Fibroblast of villous mesenchyme (primary cell): ENCODE measurements at regions not wholly inside any gene's neighbourhood (a gene's known extent, or its start where the extent isn't known, plus 50 kb on each side); places are given as distances from the start of the nearest gene placed in this dataset.

Experiments used
- DNase-seq: peaks from one replicate; pipeline ENCODE4 v3.0.0-alpha.2; 2010; ENCODE audit warnings: low read depth
- H3K4me3 ChIP-seq: 2 replicates; pipeline ENCODE4 v1.5.1; 2011; ENCODE audit warnings: low read depth, mild to moderate bottlenecking, low read length
- TF ChIP-seq, protein P1 (sequence below): IDR thresholded peaks from 2 replicates; pipeline ENCODE4 v1.5.1; 2012; ENCODE audit warnings: low read depth, mild to moderate bottlenecking, low read length; ENCODE audit not compliant: insufficient read depth

DNA sequence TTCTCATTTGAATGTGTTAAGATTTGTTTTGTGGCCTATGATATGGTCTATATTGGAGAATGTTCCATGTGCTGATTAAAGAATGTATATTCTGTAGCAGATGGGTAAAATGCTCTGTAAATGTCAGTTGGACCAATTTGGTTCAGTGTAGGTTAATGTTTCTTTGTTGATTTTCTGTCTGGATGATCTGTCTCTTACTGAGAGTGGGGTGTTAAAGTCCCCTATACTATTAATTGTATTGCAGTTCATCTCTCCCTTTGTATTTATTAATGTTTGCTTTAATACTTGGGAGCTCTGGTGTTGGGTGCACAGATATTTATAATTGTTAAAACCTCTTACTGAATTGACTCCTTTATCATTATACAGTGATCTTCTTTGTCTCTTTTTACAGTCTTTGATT is 584.5 kb downstream of the NUF2 start:
- no peak for DNase-seq
- TF ChIP-seq, protein P1, sequence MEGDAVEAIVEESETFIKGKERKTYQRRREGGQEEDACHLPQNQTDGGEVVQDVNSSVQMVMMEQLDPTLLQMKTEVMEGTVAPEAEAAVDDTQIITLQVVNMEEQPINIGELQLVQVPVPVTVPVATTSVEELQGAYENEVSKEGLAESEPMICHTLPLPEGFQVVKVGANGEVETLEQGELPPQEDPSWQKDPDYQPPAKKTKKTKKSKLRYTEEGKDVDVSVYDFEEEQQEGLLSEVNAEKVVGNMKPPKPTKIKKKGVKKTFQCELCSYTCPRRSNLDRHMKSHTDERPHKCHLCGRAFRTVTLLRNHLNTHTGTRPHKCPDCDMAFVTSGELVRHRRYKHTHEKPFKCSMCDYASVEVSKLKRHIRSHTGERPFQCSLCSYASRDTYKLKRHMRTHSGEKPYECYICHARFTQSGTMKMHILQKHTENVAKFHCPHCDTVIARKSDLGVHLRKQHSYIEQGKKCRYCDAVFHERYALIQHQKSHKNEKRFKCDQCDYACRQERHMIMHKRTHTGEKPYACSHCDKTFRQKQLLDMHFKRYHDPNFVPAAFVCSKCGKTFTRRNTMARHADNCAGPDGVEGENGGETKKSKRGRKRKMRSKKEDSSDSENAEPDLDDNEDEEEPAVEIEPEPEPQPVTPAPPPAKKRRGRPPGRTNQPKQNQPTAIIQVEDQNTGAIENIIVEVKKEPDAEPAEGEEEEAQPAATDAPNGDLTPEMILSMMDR, result no peak
- H3K4me3 ChIP-seq, result no peak overlapping the region

DNA sequence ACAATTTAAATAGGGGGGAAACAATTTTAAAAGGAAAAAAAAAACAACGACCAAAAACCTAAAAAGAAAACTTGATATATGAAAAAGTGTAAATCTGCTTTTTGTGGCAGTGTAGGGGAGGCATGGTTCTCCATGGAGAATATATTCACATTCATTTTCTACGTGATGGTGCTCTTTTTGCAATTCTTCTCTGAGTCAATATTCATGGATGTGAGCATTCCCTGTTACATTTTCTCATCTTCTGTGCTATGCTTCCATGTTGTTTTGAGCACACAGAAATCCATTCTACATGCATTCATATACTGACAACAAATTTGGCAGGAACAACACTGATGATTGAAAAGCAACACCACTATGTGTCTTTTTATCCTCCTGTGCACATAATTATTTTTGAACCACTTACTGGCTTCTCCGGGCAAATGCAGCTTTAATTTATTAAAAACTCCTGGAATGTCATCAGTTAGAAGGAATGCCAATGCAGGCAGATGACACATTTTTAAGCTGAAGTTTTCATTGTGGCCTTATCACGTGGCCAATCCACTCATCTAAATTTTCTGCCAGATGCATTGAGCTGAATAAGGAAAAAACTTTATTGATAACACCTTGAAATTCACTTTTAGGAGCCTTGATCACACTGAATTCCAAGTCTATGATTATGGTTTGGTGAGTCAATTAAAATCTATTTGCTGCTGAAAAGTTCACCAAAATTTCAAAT is 590.6 kb downstream of the NUF2 start:
- TF ChIP-seq, protein P1, result no peak
- no peak for DNase-seq
- H3K4me3 ChIP-seq, result no peak overlapping the region

DNA sequence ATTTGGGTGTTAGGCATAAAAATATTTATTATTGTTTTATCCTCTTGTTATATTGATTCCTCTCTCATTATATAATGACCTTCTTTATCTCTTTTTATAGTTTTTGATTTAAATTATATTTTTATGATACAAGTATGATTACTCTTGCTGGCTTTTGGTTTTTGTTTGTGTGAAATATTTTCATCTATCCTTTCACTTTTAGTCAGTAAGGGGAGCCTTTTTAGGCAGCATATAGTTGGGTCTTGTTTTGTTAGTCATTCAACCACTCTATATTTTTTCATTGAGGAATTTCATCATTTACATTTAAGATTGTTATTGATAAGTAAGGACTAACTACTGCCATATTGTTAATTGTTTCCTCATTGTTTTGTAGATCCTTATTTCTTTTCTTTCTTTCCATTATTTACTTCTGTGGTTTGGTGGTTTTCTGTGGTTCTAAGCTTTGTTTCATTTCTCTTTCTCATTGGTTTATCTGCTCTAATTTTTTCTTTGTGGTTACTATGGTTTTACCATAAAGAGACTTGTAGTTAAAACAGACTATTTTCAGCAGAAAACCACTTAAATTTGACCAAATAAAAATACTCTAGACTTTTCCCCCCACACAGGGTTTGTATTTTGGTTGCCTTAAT is 593.1 kb downstream of the NUF2 start:
- TF ChIP-seq, protein P1, result no peak
- no peak for DNase-seq
- no peak overlapping the region for H3K4me3 ChIP-seq

DNA sequence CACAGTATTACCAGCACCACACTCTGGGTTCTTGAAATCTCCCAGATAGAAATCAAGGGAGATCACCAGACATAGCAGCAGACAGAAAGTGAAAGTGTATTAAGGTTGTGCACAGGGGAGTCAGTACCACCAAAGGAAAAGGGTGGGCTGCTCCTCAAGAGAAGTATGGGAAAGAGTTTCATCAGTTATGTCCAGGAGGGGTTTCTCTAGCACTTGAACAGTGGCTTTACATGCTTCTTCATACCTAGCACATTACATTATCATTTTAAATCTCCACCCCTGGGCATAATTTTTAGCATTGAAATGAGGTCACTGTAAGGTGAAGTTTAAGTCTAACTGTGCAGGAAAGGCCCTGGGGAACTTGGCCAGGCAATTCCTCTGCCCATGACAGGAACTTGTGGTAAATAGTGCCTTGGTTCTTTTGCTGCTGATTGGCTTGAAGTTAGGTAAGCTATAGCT is 601.0 kb downstream of the NUF2 start:
- DNase-seq, result no peak
- TF ChIP-seq, protein P1, result no peak
- no peak overlapping the region for H3K4me3 ChIP-seq

DNA sequence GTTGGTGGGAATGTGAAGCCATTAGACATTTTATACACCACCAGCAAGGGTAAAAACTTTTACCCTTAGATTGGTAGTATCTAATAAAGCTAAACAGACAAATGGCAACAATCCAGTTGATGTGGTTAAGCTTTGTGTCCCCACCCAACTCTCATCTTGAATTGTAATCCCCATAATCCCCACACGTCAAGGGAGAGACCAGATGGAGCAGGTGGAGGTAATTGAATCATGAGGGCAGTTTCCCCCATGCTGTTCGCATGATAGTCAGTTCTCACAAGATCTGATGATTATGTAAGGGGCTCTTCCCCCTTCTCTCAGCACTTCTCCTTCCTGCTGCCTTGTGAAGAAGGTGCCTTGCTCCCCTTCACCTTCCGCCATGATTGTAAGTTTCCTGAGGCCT is 602.3 kb downstream of the NUF2 start:
- H3K4me3 ChIP-seq, result no peak overlapping the region
- no peak for DNase-seq
- TF ChIP-seq, protein P1, result no peak

DNA sequence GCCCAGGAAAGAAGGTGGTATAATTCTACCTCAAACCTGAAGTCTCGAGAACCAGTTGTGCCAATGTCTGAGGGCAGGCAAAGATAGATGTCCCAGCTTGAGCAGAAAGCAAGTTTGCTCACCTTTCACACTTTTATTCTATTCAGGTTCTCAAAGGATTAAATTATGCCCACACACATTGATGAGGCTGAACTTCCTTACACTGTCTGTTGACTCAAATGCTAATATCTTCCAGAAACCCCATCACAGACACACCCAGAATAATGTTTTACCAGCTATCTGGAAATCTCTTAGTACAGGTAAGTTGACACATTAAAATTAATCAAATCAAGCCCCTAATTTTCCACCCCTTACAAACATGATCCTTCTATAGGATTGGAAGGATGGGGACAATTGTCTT is 605.7 kb downstream of the NUF2 start:
- TF ChIP-seq, protein P1, result no peak
- no peak for DNase-seq
- H3K4me3 ChIP-seq, result no peak overlapping the region

DNA sequence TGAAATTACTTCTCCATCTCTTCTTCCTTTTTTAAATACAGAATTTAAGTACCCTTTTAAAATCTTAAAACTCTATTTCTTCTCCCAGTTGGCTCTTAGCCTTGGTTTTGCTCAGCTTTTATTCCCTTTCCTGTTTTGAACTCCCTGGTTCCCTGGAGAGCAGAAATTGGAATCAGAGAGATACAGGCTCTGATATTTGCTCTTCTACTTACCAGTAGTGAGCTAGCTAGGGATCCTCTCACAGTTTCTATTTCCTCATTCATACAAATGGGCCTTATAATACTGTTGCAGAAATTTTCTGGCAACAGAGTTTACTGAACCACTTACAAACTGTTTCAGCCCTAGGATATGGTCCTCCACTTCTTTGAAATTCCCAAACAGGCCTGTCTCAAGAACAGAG is 606.3 kb downstream of the NUF2 start:
- DNase-seq, result no peak
- TF ChIP-seq, protein P1, result no peak
- H3K4me3 ChIP-seq, result no peak overlapping the region
